ENCODE measurements at regions not wholly inside any gene's neighbourhood (a gene's known extent, or its start where the extent isn't known, plus 50 kb on each side); places are given as distances from the start of the nearest gene placed in this dataset.

- TF ChIP-seq CTCF (IDR thresholded peaks at IDR 0.05; ENCODE audit: borderline replicate concordance, extremely low read depth, low read length, poor library complexity, severe bottlenecking) (no peak), EZH2 (IDR thresholded peaks at IDR 0.05; ENCODE audit: borderline replicate concordance, low read depth, low read length, severe bottlenecking) (no peak)
Observed at GRCh38 chr14:95456281-95456680, 60.2 kb downstream of the SYNE3 start.

All from DND-41 (cell line).